ENCODE measurements at regions not wholly inside any gene's neighbourhood (a gene's known extent, or its start where the extent isn't known, plus 50 kb on each side); places are given as distances from the start of the nearest gene placed in this dataset.
A peak's percentile ranks its signal among the peaks of the same experiment; 100 is the strongest.

GRCh38 chr9:106621313-106622163 is 241.4 kb upstream of the ZNF462 start:
- FAIRE-seq (no peak), DNase-seq (ENCODE audit: insufficient read length, low spot score) (no peak)

- FAIRE-seq (no peak), DNase-seq (ENCODE audit: insufficient read length, low spot score) (no peak)
Measured at GRCh38 chr9:106622164-106622487, 240.8 kb upstream of the ZNF462 start.

- no peak for FAIRE-seq
- DNase-seq (ENCODE audit: insufficient read length, low spot score): no peak
Measured at GRCh38 chr9:106623558-106623957, 239.4 kb upstream of the ZNF462 start.

GRCh38 chr9:106625259-106625789 is 237.6 kb upstream of the ZNF462 start:
- DNase-seq (ENCODE audit: insufficient read length, low spot score) (no peak), FAIRE-seq (no peak)

DNA sequence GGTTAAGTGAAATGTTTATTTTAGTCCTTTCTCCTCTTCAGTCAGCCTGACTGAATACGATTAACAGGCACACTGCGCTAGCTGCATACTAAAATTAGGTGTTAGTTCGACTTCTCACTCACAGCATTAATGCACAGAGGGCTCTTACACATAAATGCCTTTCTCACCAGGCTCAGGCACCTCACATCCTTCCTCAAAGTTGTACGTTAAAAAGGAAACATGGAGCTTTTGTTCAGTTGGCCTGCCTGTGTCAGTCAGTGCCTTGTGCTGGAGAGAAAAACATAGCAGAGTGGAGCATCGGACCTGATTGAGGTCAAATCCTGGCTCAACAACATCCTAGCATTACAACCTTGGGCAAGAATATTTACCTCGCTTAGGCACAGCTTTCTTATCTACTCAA is 236.0 kb upstream of the ZNF462 start:
- no peak for DNase-seq (ENCODE audit: insufficient read length, low spot score)
- no peak for FAIRE-seq

DNA sequence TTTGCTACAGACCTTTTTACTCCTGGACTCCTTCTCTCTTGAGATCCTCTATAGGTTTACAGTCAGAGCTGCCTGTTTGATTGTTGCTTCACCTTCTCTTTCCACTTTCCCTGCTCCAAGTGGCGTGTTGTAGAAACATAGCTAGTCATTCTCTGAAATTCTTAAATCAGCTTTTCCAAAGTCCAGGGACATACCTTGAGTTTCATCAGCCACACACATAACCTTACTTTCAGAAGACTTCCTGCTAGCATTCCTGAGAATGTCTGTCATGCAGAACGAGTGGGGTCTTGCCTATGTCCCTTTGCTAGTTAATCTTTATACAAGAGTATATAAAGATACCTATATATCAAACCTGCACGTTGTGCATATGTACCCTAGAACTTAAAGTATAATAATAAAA is 230.3 kb upstream of the ZNF462 start:
- DNase-seq (ENCODE audit: insufficient read length, low spot score) (no peak), FAIRE-seq (no peak)

DNA sequence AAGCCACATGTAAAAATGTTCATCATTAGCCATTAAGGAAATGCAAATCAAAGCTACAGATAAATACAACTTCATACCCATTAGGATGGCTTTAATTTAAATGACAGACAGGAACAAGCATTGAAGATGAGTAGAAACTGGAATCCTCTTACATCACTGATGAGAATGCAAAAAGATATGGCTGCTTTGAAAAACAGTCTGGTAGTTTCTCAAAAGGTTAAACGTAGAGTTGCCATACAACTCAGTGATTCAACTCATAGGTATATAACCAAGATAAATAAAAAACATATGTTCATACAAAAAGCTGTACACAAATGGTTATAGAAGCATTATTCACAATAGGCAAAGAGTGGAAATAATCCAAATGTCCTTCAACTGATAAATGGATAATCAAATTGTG is 228.8 kb upstream of the ZNF462 start:
- FAIRE-seq: no peak
- DNase-seq (ENCODE audit: insufficient read length, low spot score): no peak

DNA sequence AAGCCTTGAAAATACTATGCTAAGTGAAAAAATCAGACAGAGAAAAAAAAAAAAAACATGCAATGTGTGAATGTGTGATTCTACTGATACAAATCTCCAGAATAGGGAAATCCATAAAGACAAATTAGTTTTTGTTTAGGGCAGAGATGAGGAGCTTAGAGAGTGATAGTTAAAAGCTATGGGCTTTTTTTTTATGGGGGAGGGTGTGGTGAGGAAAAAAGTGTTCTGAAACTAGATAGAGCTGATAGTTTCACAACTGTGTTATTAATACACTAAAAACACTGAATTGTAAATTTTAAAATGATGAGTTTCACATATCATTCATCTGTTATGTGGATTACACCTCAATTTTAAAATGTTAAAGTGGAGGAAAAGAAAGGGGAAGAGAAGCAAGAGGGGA is 228.3 kb upstream of the ZNF462 start:
- no peak for DNase-seq (ENCODE audit: insufficient read length, low spot score)
- no peak for FAIRE-seq

- FAIRE-seq (no peak), DNase-seq (ENCODE audit: insufficient read length, low spot score) (no peak)
Measured at GRCh38 chr9:106637486-106637885, 225.5 kb upstream of the ZNF462 start.

GRCh38 chr9:106639873-106640568 is 222.9 kb upstream of the ZNF462 start:
- FAIRE-seq: no peak

DNA sequence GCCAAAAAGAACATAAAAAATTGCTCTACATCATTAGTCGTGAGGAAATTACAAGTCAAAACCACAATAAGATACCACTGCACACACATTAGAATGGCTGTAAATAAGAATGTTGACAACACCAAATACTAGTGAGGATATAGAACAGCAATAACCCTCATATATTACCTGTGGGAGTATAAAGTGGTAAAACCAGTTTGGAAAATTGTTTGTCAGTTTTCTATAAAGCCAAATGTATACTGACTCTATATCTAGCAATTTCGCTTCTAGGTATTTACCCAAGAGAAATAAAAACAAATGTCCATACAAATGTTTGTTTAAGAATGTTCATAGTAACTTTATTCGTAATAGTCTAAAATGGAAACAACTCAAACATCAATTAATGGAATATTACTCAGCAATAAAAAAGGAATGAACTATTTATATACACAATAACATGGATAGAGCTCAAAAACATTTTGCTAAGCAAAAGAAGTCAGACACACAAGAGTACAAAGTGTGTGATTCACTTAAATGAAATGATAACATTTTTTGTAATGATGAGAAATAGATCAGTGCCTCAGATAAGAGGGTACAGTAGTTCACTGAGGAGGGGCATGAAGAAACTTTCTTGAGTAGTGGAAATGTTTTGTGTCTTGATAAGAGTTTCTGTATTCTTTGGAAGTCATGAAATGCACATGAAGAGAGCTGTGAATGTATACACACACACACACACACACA is 219.6 kb upstream of the ZNF462 start:
- no peak for FAIRE-seq

More at GRCh38 chr9:106639873-106640568, 222.9 kb upstream of the ZNF462 start:
- DNase-seq (ENCODE audit: insufficient read length, low spot score): no peak

DNA sequence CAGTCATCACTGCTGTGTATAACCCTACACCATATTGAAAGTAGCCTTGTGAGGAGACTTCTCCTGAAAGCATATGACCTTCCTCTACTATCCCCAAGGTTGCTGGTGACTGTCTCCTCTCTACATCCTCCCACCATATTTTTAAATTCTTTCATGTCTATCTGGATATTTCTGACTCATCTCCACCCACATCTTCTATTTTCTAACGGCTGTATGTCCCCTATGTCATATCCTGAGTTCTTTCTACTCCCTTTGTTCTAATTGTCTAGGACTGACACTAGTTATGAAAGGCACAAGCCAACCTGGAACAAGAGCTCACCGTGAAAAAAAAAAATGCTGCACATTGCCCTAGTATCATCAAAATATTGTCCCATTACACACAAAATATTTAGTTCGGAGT is 218.3 kb upstream of the ZNF462 start:
- DNase-seq (ENCODE audit: insufficient read length, low spot score) (no peak), FAIRE-seq (no peak)

More for the DNA sequence above, 219.6 kb upstream of the ZNF462 start:
- DNase-seq (ENCODE audit: insufficient read length, low spot score): no peak

GRCh38 chr9:106648799-106649198 is 214.2 kb upstream of the ZNF462 start:
- FAIRE-seq (no peak), DNase-seq (ENCODE audit: insufficient read length, low spot score) (peak; percentile 4)

GRCh38 chr9:106649664-106650063 is 213.3 kb upstream of the ZNF462 start:
- DNase-seq (ENCODE audit: insufficient read length, low spot score) (no peak), FAIRE-seq (no peak)

DNA sequence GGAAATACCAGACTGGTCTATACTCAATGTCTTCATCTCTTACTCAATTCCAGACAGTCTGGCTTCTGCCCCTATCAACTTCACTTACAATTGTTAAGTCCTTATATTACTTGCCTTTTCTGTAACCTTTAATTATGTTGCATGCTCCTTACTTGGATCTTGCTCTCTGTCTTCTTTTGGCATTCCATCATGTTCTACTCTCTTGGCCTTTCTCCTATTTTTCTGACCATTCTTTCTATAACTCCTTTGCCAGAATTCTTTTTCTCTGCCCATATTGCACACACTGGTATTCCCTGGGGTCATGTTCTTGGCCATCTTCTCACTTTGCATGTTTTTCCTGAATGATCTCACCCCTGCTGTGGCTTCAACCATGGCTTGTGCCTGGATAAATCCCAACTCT is 209.8 kb upstream of the ZNF462 start:
- no peak for FAIRE-seq
- no peak for DNase-seq (ENCODE audit: insufficient read length, low spot score)

GRCh38 chr9:106655966-106656365 is 207.0 kb upstream of the ZNF462 start:
- DNase-seq (ENCODE audit: insufficient read length, low spot score): no peak
- FAIRE-seq: no peak

- DNase-seq (ENCODE audit: insufficient read length, low spot score) (no peak), FAIRE-seq (no peak)
Measured at GRCh38 chr9:106657926-106658325, 205.0 kb upstream of the ZNF462 start.

DNA sequence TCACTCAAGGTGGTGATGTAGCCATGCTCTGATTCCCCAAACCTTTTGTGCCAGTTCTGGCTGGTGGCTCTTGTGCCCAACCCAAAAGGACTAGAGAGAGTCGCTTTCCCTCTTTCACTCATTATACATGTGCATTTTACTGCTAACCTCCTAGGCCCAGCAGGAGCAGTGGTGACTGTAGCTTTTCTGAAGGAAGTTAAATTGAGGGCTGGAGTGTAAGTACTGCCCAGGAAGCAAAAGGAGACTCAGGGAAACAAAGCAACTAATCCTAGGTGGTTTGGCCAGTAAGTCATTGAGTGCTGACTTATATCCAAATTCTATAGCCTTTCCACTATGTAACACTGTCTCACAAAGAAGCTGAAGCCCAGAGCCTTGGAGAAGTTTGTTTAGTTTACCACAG is 194.4 kb upstream of the ZNF462 start:
- no peak for FAIRE-seq
- no peak for DNase-seq (ENCODE audit: insufficient read length, low spot score)

DNA sequence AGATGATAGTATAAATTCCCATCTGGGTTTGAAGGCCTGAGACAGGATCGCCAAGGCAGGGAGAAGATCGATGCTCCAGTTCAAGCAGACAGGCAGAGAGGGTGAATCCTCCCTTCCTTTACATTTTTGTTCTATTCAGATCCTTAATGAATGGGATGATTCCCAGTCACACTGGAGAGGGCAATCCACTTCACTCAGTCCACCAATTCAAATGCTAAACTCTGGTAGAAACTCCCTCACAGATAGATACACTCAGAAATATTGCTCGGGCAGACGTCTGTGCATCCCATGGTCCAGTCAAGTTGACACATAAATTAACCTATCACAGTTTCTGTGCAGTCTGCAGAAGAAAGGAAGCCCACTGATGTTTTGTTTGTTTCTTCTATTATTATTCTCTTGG is 193.1 kb upstream of the ZNF462 start:
- FAIRE-seq: no peak

GRCh38 chr9:106670418-106670817 is 192.5 kb upstream of the ZNF462 start:
- no peak for FAIRE-seq
- DNase-seq (ENCODE audit: insufficient read length, low spot score): no peak

More for the DNA sequence above, 193.1 kb upstream of the ZNF462 start:
- DNase-seq (ENCODE audit: insufficient read length, low spot score): no peak

GRCh38 chr9:106675780-106676179 is 187.2 kb upstream of the ZNF462 start:
- FAIRE-seq (no peak), DNase-seq (ENCODE audit: insufficient read length, low spot score) (no peak)
